ENCODE measurements at regions not wholly inside any gene's neighbourhood (a gene's known extent, or its start where the extent isn't known, plus 50 kb on each side); places are given as distances from the start of the nearest gene placed in this dataset.

- Histone ChIP-seq H3K27me3 (no peaks in the 10 kb centered on the region), H3K4me1 (no peaks in the 10 kb centered on the region), H3K4me3 (no peak overlapping the region), H3K9me3 (no peaks in the 10 kb centered on the region), H3K27ac (replicated peaks in 1 of 4) (no peak overlapping the region), H3K36me3 (no peaks in the 10 kb centered on the region)
- intact Hi-C loops (cut with DNase I) = no loop called here
- TF ChIP-seq POLR2A (IDR thresholded peaks at IDR 0.05; ENCODE audit: low read depth) (no peak), CTCF (IDR thresholded peaks at IDR 0.05) (no peak), EP300 (IDR thresholded peaks at IDR 0.05) (no peak), POLR2AphosphoS5 (IDR thresholded peaks at IDR 0.05) (no peak)
- no peak for DNase-seq (ENCODE audit: extremely low spot score)
- 60% methylated on average over 2 of the region's 2 CpGs for WGBS
Observed at GRCh38 chr20:12906361-12906760, 102.4 kb upstream of the SPTLC3 start.

DNA sequence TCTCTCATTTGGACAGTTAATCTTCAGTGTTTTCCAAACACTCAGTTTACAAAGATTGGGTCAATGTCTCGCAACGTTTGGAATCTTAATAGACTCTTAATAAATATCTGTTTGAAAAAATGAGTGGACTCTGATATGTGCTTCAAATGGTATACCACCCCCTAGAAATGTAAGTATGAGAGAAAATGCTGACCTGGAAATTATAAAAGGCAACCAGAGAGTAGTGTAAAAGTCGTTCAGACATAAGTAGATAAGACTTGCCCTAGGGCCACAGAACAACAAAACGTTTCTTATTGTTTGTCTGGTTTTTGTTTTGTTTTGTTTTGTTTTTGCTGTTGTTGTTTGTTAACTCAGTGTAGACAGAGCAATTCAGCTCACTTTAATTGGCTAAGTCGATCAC is 97.4 kb upstream of the SPTLC3 start:
- H3K9me3 ChIP-seq = no peaks in the 10 kb centered on the region
- H3K4me3 ChIP-seq = no peak overlapping the region
- no peaks in the 10 kb centered on the region for H3K36me3 ChIP-seq
- no peak overlapping the region for H3K27ac ChIP-seq (replicated peaks in 1 of 4)
- no peak for TF ChIP-seq POLR2A (IDR thresholded peaks at IDR 0.05; ENCODE audit: low read depth)
- no peak for TF ChIP-seq EP300 (IDR thresholded peaks at IDR 0.05)
- TF ChIP-seq POLR2AphosphoS5 (IDR thresholded peaks at IDR 0.05) = no peak
- no peak for TF ChIP-seq CTCF (IDR thresholded peaks at IDR 0.05)
- intact Hi-C loops (cut with DNase I) = no loop called here
- no peak for DNase-seq (ENCODE audit: extremely low spot score)
- WGBS = 80% methylated on average over 5 of the region's 5 CpGs
- no peaks in the 10 kb centered on the region for H3K4me1 ChIP-seq
- no peaks in the 10 kb centered on the region for H3K27me3 ChIP-seq

DNA sequence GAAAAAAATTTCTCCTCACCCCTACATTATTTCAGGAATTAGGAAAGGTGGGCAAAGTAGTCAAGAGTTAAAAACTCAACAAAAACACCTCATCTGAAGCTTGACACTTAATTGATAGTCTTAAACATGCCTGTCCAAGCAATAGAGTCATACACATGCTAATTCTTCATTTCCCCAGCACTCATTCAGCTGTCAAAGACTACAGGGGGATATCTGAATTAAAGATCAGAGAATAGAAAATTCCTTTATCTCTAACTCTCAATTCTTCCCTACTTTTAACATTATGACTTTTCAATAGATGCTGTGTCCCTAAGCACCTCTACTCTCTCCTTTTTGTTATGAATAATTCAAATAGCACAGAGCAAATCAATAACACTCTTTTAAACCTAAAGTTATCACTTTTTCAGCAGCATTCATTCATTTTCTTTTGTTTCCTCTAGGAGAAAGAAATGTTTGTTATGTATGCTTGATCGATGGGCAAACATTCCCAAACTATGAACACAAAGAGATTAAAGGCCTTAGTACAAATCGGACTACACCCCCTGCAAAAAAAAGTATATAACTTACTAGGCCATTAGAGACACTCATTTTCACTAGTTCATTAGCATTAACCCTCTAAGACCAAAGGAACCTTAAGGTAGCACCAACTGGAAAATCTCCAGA is 94.9 kb upstream of the SPTLC3 start:
- no peaks in the 10 kb centered on the region for H3K9me3 ChIP-seq

DNA sequence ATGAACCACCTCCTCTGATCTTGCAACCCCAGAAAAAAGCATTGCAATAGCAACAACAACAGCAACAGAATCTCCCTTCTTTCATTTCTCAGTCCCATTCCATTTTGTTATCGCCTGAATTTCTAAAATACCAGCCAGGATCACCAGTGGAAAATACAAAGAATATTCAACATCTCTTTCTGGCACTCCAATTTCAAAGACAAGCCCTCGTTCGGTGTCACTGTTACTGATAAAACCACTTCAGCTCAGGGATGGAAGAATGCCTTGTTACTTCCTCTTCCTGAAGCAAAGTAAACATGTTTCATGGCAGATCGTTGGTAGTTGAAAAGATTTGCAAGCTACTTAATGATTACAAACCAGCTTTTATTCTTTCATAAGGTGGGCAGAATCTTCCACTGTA is 94.0 kb upstream of the SPTLC3 start:
- no peak for DNase-seq (ENCODE audit: extremely low spot score)
- no peak overlapping the region for H3K27ac ChIP-seq (replicated peaks in 1 of 4)
- intact Hi-C loops (cut with DNase I) = no loop called here
- H3K36me3 ChIP-seq = no peaks in the 10 kb centered on the region
- 45% methylated on average over 4 of the region's 4 CpGs for WGBS
- TF ChIP-seq POLR2A (IDR thresholded peaks at IDR 0.05; ENCODE audit: low read depth) (no peak), POLR2AphosphoS5 (IDR thresholded peaks at IDR 0.05) (no peak), EP300 (IDR thresholded peaks at IDR 0.05) (no peak), CTCF (IDR thresholded peaks at IDR 0.05) (no peak)
- no peaks in the 10 kb centered on the region for H3K27me3 ChIP-seq
- H3K4me1 ChIP-seq = no peaks in the 10 kb centered on the region
- no peaks in the 10 kb centered on the region for H3K9me3 ChIP-seq
- H3K4me3 ChIP-seq = no peak overlapping the region

More for the DNA sequence above, 94.9 kb upstream of the SPTLC3 start:
- Histone ChIP-seq H3K4me1 (no peaks in the 10 kb centered on the region), H3K4me3 (no peak overlapping the region), H3K36me3 (no peaks in the 10 kb centered on the region), H3K27me3 (no peaks in the 10 kb centered on the region), H3K27ac (replicated peaks in 1 of 4) (no peak overlapping the region)
- TF ChIP-seq POLR2A (IDR thresholded peaks at IDR 0.05; ENCODE audit: low read depth) (no peak), POLR2AphosphoS5 (IDR thresholded peaks at IDR 0.05) (no peak), EP300 (IDR thresholded peaks at IDR 0.05) (no peak), CTCF (IDR thresholded peaks at IDR 0.05) (no peak)
- DNase-seq (ENCODE audit: extremely low spot score) = no peak
- intact Hi-C loops (cut with DNase I) = no loop called here
- WGBS = 83% methylated on average over 2 of the region's 2 CpGs

GRCh38 chr20:12916699-12917098 is 92.1 kb upstream of the SPTLC3 start:
- TF ChIP-seq POLR2AphosphoS5 (IDR thresholded peaks at IDR 0.05) (no peak), POLR2A (IDR thresholded peaks at IDR 0.05; ENCODE audit: low read depth) (no peak), EP300 (IDR thresholded peaks at IDR 0.05) (no peak), CTCF (IDR thresholded peaks at IDR 0.05) (no peak)
- WGBS = 90% methylated on average over 1 of the region's 1 CpG
- DNase-seq (ENCODE audit: extremely low spot score) = no peak
- no peak overlapping the region for H3K4me3 ChIP-seq
- no peaks in the 10 kb centered on the region for H3K27me3 ChIP-seq
- no peaks in the 10 kb centered on the region for H3K4me1 ChIP-seq
- intact Hi-C loops (cut with DNase I) = no loop called here
- H3K27ac ChIP-seq (replicated peaks in 1 of 4) = no peak overlapping the region
- H3K36me3 ChIP-seq = no peaks in the 10 kb centered on the region
- no peaks in the 10 kb centered on the region for H3K9me3 ChIP-seq
